ENCODE measurements at regions not wholly inside any gene's neighbourhood (a gene's known extent, or its start where the extent isn't known, plus 50 kb on each side); places are given as distances from the start of the nearest gene placed in this dataset.

- H3K79me2 ChIP-seq (ENCODE audit: control insufficient read depth, insufficient read depth, low read length): no peaks in the 10 kb centered on the region
- no peak overlapping the region for H3K9ac ChIP-seq (ENCODE audit: insufficient read depth, low read length)
- no peak overlapping the region for H2AFZ ChIP-seq (ENCODE audit: low read length)
- H3K4me1 ChIP-seq (ENCODE audit: control insufficient read depth, extremely low read depth, insufficient read depth, low read length): no peaks in the 10 kb centered on the region
- no peak for TF ChIP-seq EZH2 (IDR thresholded peaks at IDR 0.05; ENCODE audit: low read length, missing control alignments)
- H3K4me3 ChIP-seq (replicated peaks in 1 of 4; ENCODE audit: control extremely low read depth in 1 of 4, insufficient read depth in 1 of 4, low read depth in 3 of 4, low read length in 4 of 4): no peak overlapping the region
- H3K4me2 ChIP-seq (ENCODE audit: extremely low read depth, insufficient read depth, low read length): no peak overlapping the region
- H3K27me3 ChIP-seq (ENCODE audit: control insufficient read depth, insufficient read depth, low read length): no peaks in the 10 kb centered on the region
- no peaks in the 10 kb centered on the region for H4K20me1 ChIP-seq (ENCODE audit: control insufficient read depth, extremely low read depth, insufficient read depth, low read length)
- H3K9me3 ChIP-seq (ENCODE audit: control insufficient read depth, insufficient read depth, low read depth, low read length): no peaks in the 10 kb centered on the region
- H3K27ac ChIP-seq (ENCODE audit: insufficient read depth, low read length): no peak overlapping the region
- H3K36me3 ChIP-seq (ENCODE audit: control insufficient read depth, insufficient read depth, low read length): no peaks in the 10 kb centered on the region
- DNase-seq (ENCODE audit: low read depth in 2 of 2): no peak
Measured at GRCh38 chr9:1457460-1457859, 407.3 kb downstream of the DMRT2 start.

- TF ChIP-seq CTCF (conservative IDR thresholded peaks at IDR 0.05 in 1 of 2, IDR thresholded peaks at IDR 0.05 in 1 of 2; ENCODE audit: low read depth in 1 of 2, low read length in 2 of 2) (no peak), EZH2 (IDR thresholded peaks at IDR 0.05; ENCODE audit: low read length, missing control alignments) (no peak)
- Histone ChIP-seq H3K79me2 (ENCODE audit: control insufficient read depth, insufficient read depth, low read length) (no peaks in the 10 kb centered on the region), H4K20me1 (ENCODE audit: control insufficient read depth, extremely low read depth, insufficient read depth, low read length) (no peaks in the 10 kb centered on the region), H3K4me2 (ENCODE audit: extremely low read depth, insufficient read depth, low read length) (no peak overlapping the region), H3K9me3 (ENCODE audit: control insufficient read depth, insufficient read depth, low read depth, low read length) (no peaks in the 10 kb centered on the region), H3K9ac (ENCODE audit: insufficient read depth, low read length) (no peak overlapping the region), H3K4me3 (replicated peaks in 1 of 4; ENCODE audit: control extremely low read depth in 1 of 4, insufficient read depth in 1 of 4, low read depth in 3 of 4, low read length in 4 of 4) (no peak overlapping the region), H3K27ac (ENCODE audit: insufficient read depth, low read length) (no peak overlapping the region), H3K4me1 (ENCODE audit: control insufficient read depth, extremely low read depth, insufficient read depth, low read length) (no peaks in the 10 kb centered on the region), H2AFZ (ENCODE audit: low read length) (no peak overlapping the region), H3K36me3 (ENCODE audit: control insufficient read depth, insufficient read depth, low read length) (no peaks in the 10 kb centered on the region), H3K27me3 (ENCODE audit: control insufficient read depth, insufficient read depth, low read length) (no peaks in the 10 kb centered on the region)
- DNase-seq (ENCODE audit: low read depth in 2 of 2): peak; percentile 56 to 77
Measured at GRCh38 chr9:1458503-1458902, 408.3 kb downstream of the DMRT2 start.

- Histone ChIP-seq H3K4me1 (ENCODE audit: control insufficient read depth, extremely low read depth, insufficient read depth, low read length) (no peaks in the 10 kb centered on the region), H3K9ac (ENCODE audit: insufficient read depth, low read length) (no peak overlapping the region), H3K36me3 (ENCODE audit: control insufficient read depth, insufficient read depth, low read length) (no peaks in the 10 kb centered on the region), H4K20me1 (ENCODE audit: control insufficient read depth, extremely low read depth, insufficient read depth, low read length) (no peaks in the 10 kb centered on the region), H2AFZ (ENCODE audit: low read length) (no peak overlapping the region), H3K79me2 (ENCODE audit: control insufficient read depth, insufficient read depth, low read length) (no peaks in the 10 kb centered on the region), H3K27ac (ENCODE audit: insufficient read depth, low read length) (no peak overlapping the region), H3K27me3 (ENCODE audit: control insufficient read depth, insufficient read depth, low read length) (no peaks in the 10 kb centered on the region), H3K9me3 (ENCODE audit: control insufficient read depth, insufficient read depth, low read depth, low read length) (no peaks in the 10 kb centered on the region), H3K4me3 (replicated peaks in 1 of 4; ENCODE audit: control extremely low read depth in 1 of 4, insufficient read depth in 1 of 4, low read depth in 3 of 4, low read length in 4 of 4) (no peak overlapping the region), H3K4me2 (ENCODE audit: extremely low read depth, insufficient read depth, low read length) (no peak overlapping the region)
- DNase-seq (ENCODE audit: low read depth in 2 of 2): no peak
- TF ChIP-seq EZH2 (IDR thresholded peaks at IDR 0.05; ENCODE audit: low read length, missing control alignments) (no peak), CTCF (conservative IDR thresholded peaks at IDR 0.05 in 1 of 2, IDR thresholded peaks at IDR 0.05 in 1 of 2; ENCODE audit: low read depth in 1 of 2, low read length in 2 of 2) (peak in 1 of 2 donors; percentile 35)
Measured at GRCh38 chr9:1460143-1460769, 410.1 kb downstream of the DMRT2 start.

Data from fibroblast of lung (primary cell).